Neutrophil (primary cell): ENCODE measurements at regions not wholly inside any gene's neighbourhood (a gene's known extent, or its start where the extent isn't known, plus 50 kb on each side); places are given as distances from the start of the nearest gene placed in this dataset.

Source experiments
- H3K27ac ChIP-seq: fragments of 200-600 bp; sonication (generic); 2 replicates; pipeline ENCODE4 v1.5.1; 2016; ENCODE audit warnings: mild to moderate bottlenecking, moderate library complexity
- H3K27me3 ChIP-seq: fragments of 200-600 bp; sonication (generic); 2 replicates; pipeline ENCODE4 v1.6.0; 2016; ENCODE audit warnings: mild to moderate bottlenecking
- H3K36me3 ChIP-seq: fragments of 200-600 bp; sonication (generic); 2 replicates; pipeline ENCODE4 v1.5.1; 2017
- H3K4me1 ChIP-seq, 2 experiments: fragments of 200-600 bp in 1 of 2; sonication (generic) in 1 of 2; 1 replicate in 1 of 2; 2 replicates in 1 of 2; pipeline versions ENCODE4 v1.5.1 to v1.6.1; 2013 to 2016; ENCODE audit warnings: low read depth in 1 of 2, low read length in 1 of 2, mild to moderate bottlenecking in 1 of 2, moderate library complexity in 1 of 2; ENCODE audit not compliant: control insufficient read depth in 1 of 2, insufficient read depth in 1 of 2
- H3K4me3 ChIP-seq, 2 experiments: fragments of 200-600 bp in 1 of 2; sonication (generic) in 1 of 2; 1 replicate in 1 of 2; 2 replicates in 1 of 2; pipeline ENCODE4 v1.5.1; 2013 to 2016; ENCODE audit warnings: low read depth in 1 of 2, low read length in 1 of 2, mild to moderate bottlenecking in 1 of 2, moderate library complexity in 1 of 2
- H3K9me3 ChIP-seq: fragments of 200-600 bp; sonication (generic); 2 replicates; pipeline ENCODE4 v1.5.1; 2016
- CTCF ChIP-seq: fragments of 200-600 bp; sonication (generic); IDR thresholded peaks from 2 replicates; pipeline ENCODE4 v1.5.1; 2016; ENCODE audit warnings: antibody characterized with exemption

DNA sequence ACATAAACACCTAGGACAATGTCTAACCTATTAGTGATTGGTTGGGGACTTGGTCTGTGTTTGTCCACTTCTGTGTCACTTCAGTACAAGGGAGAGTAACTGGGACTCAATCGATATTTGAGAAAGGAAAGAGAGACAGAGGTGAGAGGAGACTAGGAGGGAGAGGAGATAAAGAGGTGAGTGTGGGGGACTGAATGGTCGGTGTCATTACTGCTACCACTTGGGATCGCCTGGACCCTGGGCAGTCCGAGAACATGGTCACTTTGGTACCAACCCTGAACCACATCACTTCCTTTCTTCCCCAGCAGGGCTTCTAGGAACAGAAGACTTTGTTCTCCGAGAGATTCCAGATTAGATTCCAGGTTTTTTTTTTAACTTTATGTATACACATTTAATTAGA is 63.7 kb downstream of the GPR6 start:
- Histone ChIP-seq H3K4me3 (no peak overlapping the region), H3K27me3 (no peaks in the 10 kb centered on the region)
- no peak for TF ChIP-seq CTCF

DNA sequence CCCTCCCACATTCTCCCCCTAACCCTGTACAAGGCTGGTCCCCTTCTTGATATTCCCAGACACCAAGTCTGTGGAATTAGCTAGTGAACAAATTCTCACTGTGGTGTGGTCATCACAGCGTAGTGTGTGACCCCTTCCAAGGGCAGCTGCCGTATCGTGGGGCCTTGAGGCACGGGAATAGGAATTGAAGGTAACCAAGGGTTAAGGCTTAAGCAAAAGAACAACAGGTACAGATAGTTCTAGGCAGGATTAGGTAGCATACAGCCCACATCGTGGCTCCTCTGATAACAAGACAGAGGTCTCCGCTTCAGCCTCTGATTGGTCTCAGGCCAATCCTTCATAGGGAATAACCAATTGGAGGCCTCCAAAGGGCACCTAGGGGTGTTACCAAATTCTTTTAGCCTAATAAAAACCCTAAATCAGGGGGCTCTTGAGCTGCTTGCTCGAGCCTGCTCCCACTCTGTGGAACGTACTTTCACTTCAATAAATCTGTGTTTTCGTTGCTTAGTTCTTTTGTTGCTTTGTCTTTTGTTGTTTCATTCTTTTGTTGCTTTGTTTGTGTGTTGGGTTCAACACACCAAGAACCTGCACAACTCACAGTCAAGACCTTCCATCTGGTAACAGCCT is 64.7 kb downstream of the GPR6 start:
- Histone ChIP-seq H3K4me1 (peaks cover 33 to 46% of the 10 kb centered on the region in 2 experiments), H3K4me3 (no peak overlapping the region), H3K9me3 (no peaks in the 10 kb centered on the region), H3K36me3 (no peaks in the 10 kb centered on the region), H3K27me3 (no peaks in the 10 kb centered on the region), H3K27ac (peak overlapping the region; percentile 81)
- no peak for TF ChIP-seq CTCF

More for the DNA sequence above, 63.7 kb downstream of the GPR6 start:
- Histone ChIP-seq H3K36me3 (no peaks in the 10 kb centered on the region), H3K9me3 (no peaks in the 10 kb centered on the region), H3K27ac (no peak overlapping the region), H3K4me1 (peaks cover 33 to 46% of the 10 kb centered on the region in 2 experiments)

GRCh38 chr6:110043366-110043994 is 65.4 kb downstream of the GPR6 start:
- Histone ChIP-seq H3K27me3 (no peaks in the 10 kb centered on the region), H3K27ac (peak overlapping the region; percentile 81), H3K4me1 (peaks cover 33 to 46% of the 10 kb centered on the region in 2 experiments), H3K4me3 (peak overlapping the region in 1 of 2 experiments; percentile 24), H3K36me3 (no peaks in the 10 kb centered on the region), H3K9me3 (no peaks in the 10 kb centered on the region)
- no peak for TF ChIP-seq CTCF

GRCh38 chr6:110044096-110044495 is 66.0 kb downstream of the GPR6 start:
- peak overlapping the region in 1 of 2 experiments; percentile 24 for H3K4me3 ChIP-seq
- no peaks in the 10 kb centered on the region for H3K36me3 ChIP-seq
- TF ChIP-seq CTCF = no peak
- peaks cover 31 to 42% of the 10 kb centered on the region in 2 experiments for H3K4me1 ChIP-seq
- no peaks in the 10 kb centered on the region for H3K27me3 ChIP-seq
- no peaks in the 10 kb centered on the region for H3K9me3 ChIP-seq
- peak overlapping the region; percentile 81 for H3K27ac ChIP-seq

- no peak for TF ChIP-seq CTCF
- no peaks in the 10 kb centered on the region for H3K36me3 ChIP-seq
Measured at GRCh38 chr6:110044622-110045021, 66.5 kb downstream of the GPR6 start.

More at GRCh38 chr6:110044622-110045021, 66.5 kb downstream of the GPR6 start:
- H3K9me3 ChIP-seq = no peaks in the 10 kb centered on the region
- peak overlapping the region; percentile 81 for H3K27ac ChIP-seq
- H3K27me3 ChIP-seq = no peaks in the 10 kb centered on the region
- no peak overlapping the region for H3K4me3 ChIP-seq
- peaks cover 26 to 39% of the 10 kb centered on the region in 2 experiments for H3K4me1 ChIP-seq
